Mucosa of descending colon (tissue), 3 donors: ENCODE measurements at regions not wholly inside any gene's neighbourhood (a gene's known extent, or its start where the extent isn't known, plus 50 kb on each side); places are given as distances from the start of the nearest gene placed in this dataset.

ENCODE experiments used
- ATAC-seq: fragments of 200-7000 bp; cut with Tn5 transposase; one replicate; pipeline ENCODE4 v1.9.1; 2020; ENCODE audit warnings: mild to moderate bottlenecking, moderate library complexity
- DNase-seq, 3 donors: peaks; one replicate each; pipeline ENCODE4 v3.0.0-alpha.2; 2020
- H3K36me3 ChIP-seq: fragments of 200-600 bp; one replicate; pipeline ENCODE4 v1.8.0; 2021; ENCODE audit warnings: low read depth, mild to moderate bottlenecking
- H3K4me1 ChIP-seq: fragments of 200-600 bp; one replicate; pipeline ENCODE4 v1.8.0; 2021; ENCODE audit warnings: low read depth, mild to moderate bottlenecking
- H3K4me3 ChIP-seq: fragments of 200-600 bp; one replicate; pipeline ENCODE4 v1.8.0; 2021; ENCODE audit warnings: mild to moderate bottlenecking
- H3K9me3 ChIP-seq: fragments of 200-600 bp; one replicate; pipeline ENCODE4 v1.8.0; 2021; ENCODE audit warnings: mild to moderate bottlenecking
- intact Hi-C, 2 donors: fragments of 100-400 bp; cut with DNase I in 1 of 2; cut with micrococcal nuclease in 1 of 2; formaldehyde crosslinking; loops; one replicate each; pipeline versions ENCODE4 v1.11.0 to v1.11.1; 2022; cut with DNase I, micrococcal nuclease
- TF ChIP-seq, protein P1 (sequence below): fragments of 200-600 bp; IDR thresholded peaks from one replicate; pipeline ENCODE4 v1.8.0; 2022; ENCODE audit warnings: antibody characterized with exemption, mild to moderate bottlenecking
- donor health status: DM: no; HTN: no; CAD: no; lungs with moderate emphysema.
- donor health status: DM: no; HTN: no; CAD: no.
- donor health status: DM: no; HTN: yes; CAD: no.

DNA sequence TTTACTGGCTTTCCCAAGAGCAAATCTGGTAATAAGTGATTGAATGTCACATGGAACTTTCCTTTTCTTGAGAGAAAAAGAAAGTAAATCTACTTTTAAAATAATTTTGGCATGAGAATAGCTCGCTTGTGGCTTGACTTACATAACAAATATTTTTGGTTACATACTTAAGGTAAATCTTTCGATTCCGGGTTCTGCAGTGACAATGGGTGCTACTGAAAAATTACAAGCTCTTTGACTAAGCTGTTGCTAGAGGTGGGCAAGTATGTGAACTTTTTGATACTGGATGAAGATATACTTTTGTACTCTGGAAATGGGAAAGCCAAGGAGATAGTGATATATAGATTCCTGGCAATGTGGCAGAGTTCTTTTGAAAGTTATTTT lies 51.9 kb upstream of the OTOL1 start:
- Histone ChIP-seq H3K4me3 (no peak overlapping the region), H3K36me3 (no peaks in the 10 kb centered on the region), H3K4me1 (no peaks in the 10 kb centered on the region), H3K9me3 (no peaks in the 10 kb centered on the region)
- TF ChIP-seq, protein P1, sequence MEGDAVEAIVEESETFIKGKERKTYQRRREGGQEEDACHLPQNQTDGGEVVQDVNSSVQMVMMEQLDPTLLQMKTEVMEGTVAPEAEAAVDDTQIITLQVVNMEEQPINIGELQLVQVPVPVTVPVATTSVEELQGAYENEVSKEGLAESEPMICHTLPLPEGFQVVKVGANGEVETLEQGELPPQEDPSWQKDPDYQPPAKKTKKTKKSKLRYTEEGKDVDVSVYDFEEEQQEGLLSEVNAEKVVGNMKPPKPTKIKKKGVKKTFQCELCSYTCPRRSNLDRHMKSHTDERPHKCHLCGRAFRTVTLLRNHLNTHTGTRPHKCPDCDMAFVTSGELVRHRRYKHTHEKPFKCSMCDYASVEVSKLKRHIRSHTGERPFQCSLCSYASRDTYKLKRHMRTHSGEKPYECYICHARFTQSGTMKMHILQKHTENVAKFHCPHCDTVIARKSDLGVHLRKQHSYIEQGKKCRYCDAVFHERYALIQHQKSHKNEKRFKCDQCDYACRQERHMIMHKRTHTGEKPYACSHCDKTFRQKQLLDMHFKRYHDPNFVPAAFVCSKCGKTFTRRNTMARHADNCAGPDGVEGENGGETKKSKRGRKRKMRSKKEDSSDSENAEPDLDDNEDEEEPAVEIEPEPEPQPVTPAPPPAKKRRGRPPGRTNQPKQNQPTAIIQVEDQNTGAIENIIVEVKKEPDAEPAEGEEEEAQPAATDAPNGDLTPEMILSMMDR, result no peak
- DNase-seq (no peak), ATAC-seq (no peak)
- intact Hi-C loops, result no loop called here

DNA sequence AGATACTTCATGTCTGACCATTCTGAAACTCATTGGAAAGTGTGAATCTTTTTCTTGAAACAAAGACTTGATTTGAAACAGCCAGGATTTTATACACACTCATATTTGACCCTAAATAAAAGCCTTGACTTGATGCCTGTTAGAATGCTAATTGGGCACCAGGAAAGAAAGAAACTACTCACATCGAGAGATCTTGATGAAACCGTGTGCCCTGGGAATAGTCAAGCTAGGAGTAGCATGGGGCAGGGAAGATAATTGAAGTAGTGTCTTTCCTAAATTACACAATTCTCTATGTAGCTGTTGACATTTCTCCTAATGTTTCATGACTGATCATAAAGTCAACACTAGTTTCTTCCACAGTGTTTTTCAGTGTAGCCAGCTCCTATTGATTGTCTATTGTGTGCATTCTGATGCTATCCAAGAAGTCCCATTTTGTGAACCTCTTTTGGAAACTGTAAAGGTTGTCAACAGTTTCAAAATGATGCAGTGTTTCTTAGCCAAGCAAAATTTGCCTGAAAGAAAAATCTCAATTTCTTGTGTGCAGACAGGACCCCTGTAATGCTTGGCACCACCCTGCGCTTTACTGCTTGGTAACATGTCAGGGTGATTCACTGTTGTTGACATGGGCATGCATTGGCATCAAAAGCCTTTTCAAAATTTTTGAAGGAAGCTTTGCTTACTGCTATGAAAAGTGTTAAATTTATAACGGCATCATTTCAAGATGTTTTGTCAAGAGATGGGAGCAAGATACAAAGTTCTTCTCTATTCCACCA lies 52.5 kb upstream of the OTOL1 start:
- H3K4me3 ChIP-seq, result no peak overlapping the region
- DNase-seq, result no peak
- no peaks in the 10 kb centered on the region for H3K4me1 ChIP-seq
- TF ChIP-seq, protein P1, result no peak
- intact Hi-C loops, result no loop called here
- H3K9me3 ChIP-seq, result no peaks in the 10 kb centered on the region
- no peaks in the 10 kb centered on the region for H3K36me3 ChIP-seq
- ATAC-seq, result no peak

DNA sequence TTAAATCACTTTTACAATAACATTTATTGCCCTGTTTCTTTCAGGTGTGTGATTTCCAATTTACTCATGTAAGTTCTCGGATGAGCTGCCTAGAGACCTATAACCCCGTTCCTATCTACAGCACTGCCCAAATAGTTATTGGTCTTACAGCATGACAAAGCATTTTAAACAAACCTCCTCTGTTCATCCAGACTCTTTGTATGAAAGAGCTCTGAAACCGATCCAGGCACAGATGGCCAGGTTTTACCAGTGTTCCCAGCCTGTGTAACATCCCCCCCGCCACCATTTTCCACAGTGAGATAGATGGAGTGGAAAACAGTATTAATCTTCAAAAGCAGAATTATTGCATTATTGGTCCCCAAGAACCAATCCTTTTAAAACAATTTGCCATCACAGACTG lies 59.0 kb upstream of the SPTSSB start:
- H3K4me1 ChIP-seq, result no peaks in the 10 kb centered on the region
- no peaks in the 10 kb centered on the region for H3K9me3 ChIP-seq
- ATAC-seq (no peak), DNase-seq (no peak)
- intact Hi-C loops, result no loop called here
- no peaks in the 10 kb centered on the region for H3K36me3 ChIP-seq
- H3K4me3 ChIP-seq, result no peak overlapping the region
- TF ChIP-seq, protein P1, result no peak

DNA sequence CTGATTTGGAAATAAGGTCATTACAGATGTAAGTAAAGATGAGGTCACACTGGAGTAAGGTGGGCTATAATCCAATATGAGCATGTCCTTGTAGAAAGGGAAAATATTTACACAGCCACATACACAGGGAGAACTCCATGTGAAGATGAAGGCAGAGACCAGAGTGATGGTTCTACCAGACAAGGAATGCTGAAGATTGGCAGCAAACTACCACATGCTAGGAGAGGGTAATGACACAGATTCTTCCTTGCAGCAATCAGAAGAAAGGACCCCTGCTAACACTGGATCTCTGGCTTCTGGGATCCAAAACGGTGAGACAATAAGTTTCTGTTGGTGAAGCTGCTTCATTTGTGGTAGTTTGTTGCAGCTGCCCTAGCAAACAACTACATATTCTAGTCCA lies 56.0 kb upstream of the SPTSSB start:
- Histone ChIP-seq H3K36me3 (no peaks in the 10 kb centered on the region), H3K9me3 (no peaks in the 10 kb centered on the region), H3K4me3 (no peak overlapping the region), H3K4me1 (no peaks in the 10 kb centered on the region)
- intact Hi-C loops, result loop anchor here in 1 of 2 donors (10.0 kb wide), 1 partner anchor 153 kb away; no protein-coding TSS in a partner anchor
- TF ChIP-seq, protein P1, result no peak
- DNase-seq (no peak), ATAC-seq (no peak)

DNA sequence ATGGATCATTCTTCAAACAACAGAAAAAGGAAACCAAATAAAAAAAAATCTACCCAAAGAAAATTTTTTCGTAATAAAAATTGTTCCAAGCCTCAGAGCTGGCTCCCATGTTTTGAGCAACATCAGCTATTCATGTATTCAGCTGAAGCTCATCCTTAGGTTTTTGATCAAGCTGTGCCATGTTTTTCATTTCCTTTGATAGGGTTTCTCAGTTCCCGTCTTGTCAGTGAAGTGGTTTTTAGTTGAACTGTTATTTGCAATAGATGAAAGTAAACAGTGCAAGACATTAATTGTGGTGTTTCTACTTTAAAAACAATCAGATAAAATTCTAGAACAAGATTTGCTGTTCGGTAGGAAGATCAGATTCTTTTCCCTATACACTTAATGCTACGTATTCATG lies 55.4 kb upstream of the SPTSSB start:
- no peak for ATAC-seq
- Histone ChIP-seq H3K4me3 (no peak overlapping the region), H3K4me1 (no peaks in the 10 kb centered on the region), H3K9me3 (no peaks in the 10 kb centered on the region), H3K36me3 (no peaks in the 10 kb centered on the region)
- intact Hi-C loops, result loop anchor here in 1 of 2 donors (10.0 kb wide), 1 partner anchor 152 kb away; no protein-coding TSS in a partner anchor
- TF ChIP-seq, protein P1, result no peak
- DNase-seq, result no peak
